Type B pancreatic cell (in vitro differentiated cells): ENCODE measurements at regions not wholly inside any gene's neighbourhood (a gene's known extent, or its start where the extent isn't known, plus 50 kb on each side); places are given as distances from the start of the nearest gene placed in this dataset.

Experiments used
- DNase-seq: peaks from one replicate; pipeline ENCODE4 v3.0.0; 2021; ENCODE audit warnings: mixed read lengths; ENCODE audit not compliant: unreplicated experiment; ENCODE audit errors: extremely low spot score
- H3K27ac Mint-ChIP-seq: 2 replicates; pipeline ENCODE4 v1.8.0; 2021; ENCODE audit warnings: mild to moderate bottlenecking, mixed read lengths
- H3K27me3 Mint-ChIP-seq: 2 replicates; pipeline ENCODE4 v1.8.0; 2021; ENCODE audit warnings: mixed read lengths
- H3K36me3 Mint-ChIP-seq: 2 replicates; pipeline ENCODE4 v1.8.0; 2021; ENCODE audit warnings: mixed read lengths
- H3K4me1 Mint-ChIP-seq: one replicate; pipeline ENCODE4 v1.8.0; 2021; ENCODE audit warnings: mixed read lengths; ENCODE audit not compliant: unreplicated experiment
- H3K4me3 Mint-ChIP-seq: 2 replicates; pipeline ENCODE4 v1.8.0; 2021; ENCODE audit warnings: mild to moderate bottlenecking, mixed read lengths
- H3K9me3 Mint-ChIP-seq: 2 replicates; pipeline ENCODE4 v1.8.0; 2021; ENCODE audit warnings: mixed read lengths
- CTCF ChIP-seq: fragments of 200-600 bp; sonication (generic); conservative IDR thresholded peaks from 2 replicates; pipeline ENCODE4 v1.5.0; 2021; ENCODE audit warnings: antibody characterized with exemption, mild to moderate bottlenecking

- Mint-ChIP-seq H3K36me3 (no peaks in the 10 kb centered on the region), H3K9me3 (no peaks in the 10 kb centered on the region), H3K4me3 (no peak overlapping the region), H3K27me3 (no peaks in the 10 kb centered on the region), H3K4me1 (no peaks in the 10 kb centered on the region), H3K27ac (no peak overlapping the region)
- no peak for DNase-seq
- TF ChIP-seq CTCF = no peak
These were observed 658.4 kb downstream of the TBC1D32 start for GRCh38 chr6:120675886-120676285.

GRCh38 chr6:120671519-120671918, 662.8 kb downstream of the TBC1D32 start:
- Mint-ChIP-seq H3K4me3 (no peak overlapping the region), H3K27me3 (no peaks in the 10 kb centered on the region), H3K9me3 (peaks cover 9% of the 10 kb centered on the region), H3K4me1 (no peaks in the 10 kb centered on the region), H3K36me3 (no peaks in the 10 kb centered on the region), H3K27ac (no peak overlapping the region)
- no peak for DNase-seq
- TF ChIP-seq CTCF = peak; percentile 57

- Mint-ChIP-seq H3K4me1 (no peaks in the 10 kb centered on the region), H3K36me3 (no peaks in the 10 kb centered on the region), H3K9me3 (no peaks in the 10 kb centered on the region), H3K27ac (no peak overlapping the region), H3K27me3 (no peaks in the 10 kb centered on the region), H3K4me3 (no peak overlapping the region)
- DNase-seq = no peak
- no peak for TF ChIP-seq CTCF
These were observed 681.8 kb downstream of the TBC1D32 start for GRCh38 chr6:120652506-120652905.

- Mint-ChIP-seq H3K4me3 (no peak overlapping the region), H3K4me1 (no peaks in the 10 kb centered on the region), H3K36me3 (no peaks in the 10 kb centered on the region), H3K9me3 (no peaks in the 10 kb centered on the region), H3K27me3 (no peaks in the 10 kb centered on the region), H3K27ac (no peak overlapping the region)
- no peak for DNase-seq
- no peak for TF ChIP-seq CTCF
These were observed 685.6 kb downstream of the TBC1D32 start for GRCh38 chr6:120648713-120649112.

- H3K9me3 Mint-ChIP-seq = no peaks in the 10 kb centered on the region
- no peak overlapping the region for H3K27ac Mint-ChIP-seq
- DNase-seq = no peak
- H3K27me3 Mint-ChIP-seq = no peaks in the 10 kb centered on the region
- TF ChIP-seq CTCF = no peak
- no peaks in the 10 kb centered on the region for H3K4me1 Mint-ChIP-seq
- H3K4me3 Mint-ChIP-seq = no peak overlapping the region
- H3K36me3 Mint-ChIP-seq = no peaks in the 10 kb centered on the region
These were observed 688.2 kb downstream of the TBC1D32 start for GRCh38 chr6:120646101-120646500.

GRCh38 chr6:120632975-120633374, 701.3 kb downstream of the TBC1D32 start:
- H3K27ac Mint-ChIP-seq = no peak overlapping the region
- H3K36me3 Mint-ChIP-seq = no peaks in the 10 kb centered on the region
- TF ChIP-seq CTCF = no peak
- no peak overlapping the region for H3K4me3 Mint-ChIP-seq
- H3K27me3 Mint-ChIP-seq = no peaks in the 10 kb centered on the region
- DNase-seq = no peak
- H3K9me3 Mint-ChIP-seq = no peaks in the 10 kb centered on the region
- no peaks in the 10 kb centered on the region for H3K4me1 Mint-ChIP-seq
